ENCODE measurements at regions not wholly inside any gene's neighbourhood (a gene's known extent, or its start where the extent isn't known, plus 50 kb on each side); places are given as distances from the start of the nearest gene placed in this dataset.

DNA sequence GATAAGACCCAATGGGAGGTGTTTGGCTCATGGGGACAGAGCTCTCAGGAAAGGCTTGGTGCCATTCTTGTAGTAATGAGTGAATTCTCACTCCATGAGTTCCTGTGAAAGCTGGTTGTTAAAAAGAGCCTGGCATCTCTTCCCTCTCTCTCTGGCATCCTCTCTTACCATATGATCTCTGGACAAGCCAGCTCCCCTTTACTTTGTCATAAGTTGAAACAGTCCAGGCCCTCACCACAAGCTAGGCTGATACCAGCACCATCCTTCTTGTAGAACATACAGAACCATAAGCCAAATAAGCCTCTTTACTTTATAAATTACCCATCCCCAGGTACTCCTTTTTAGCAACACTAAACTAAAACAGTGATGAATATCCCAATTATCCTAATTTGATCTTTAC lies 166.9 kb upstream of the TMC3 start:
- Histone ChIP-seq H3K79me2 (ENCODE audit: control insufficient read depth, insufficient read depth, low read length) (no peaks in the 10 kb centered on the region), H4K20me1 (replicated peaks; ENCODE audit: control insufficient read depth, extremely low read depth, insufficient read depth, low read length) (no peaks in the 10 kb centered on the region), H3K36me3 (ENCODE audit: control insufficient read depth in 2 of 2, extremely low read depth in 1 of 2, insufficient read depth in 2 of 2, low read length in 2 of 2) (no peaks in the 10 kb centered on the region), H3K4me2 (ENCODE audit: insufficient read depth, low read length) (no peak overlapping the region), H3K9me3 (replicated peaks; ENCODE audit: control insufficient read depth, insufficient read depth, low read length) (no peaks in the 10 kb centered on the region), H3K9me1 (replicated peaks; ENCODE audit: control insufficient read depth, extremely low read depth, insufficient read depth, low read length) (no peaks in the 10 kb centered on the region), H3K9ac (replicated peaks; ENCODE audit: extremely low read depth, insufficient read depth, low read length) (no peak overlapping the region), H3K27me3 (ENCODE audit: control insufficient read depth in 2 of 2, insufficient read depth in 2 of 2, low read length in 2 of 2) (no peaks in the 10 kb centered on the region), H2AFZ (ENCODE audit: low read depth, low read length) (no peak overlapping the region), H3K4me3 (replicated peaks in 1 of 3; ENCODE audit: insufficient read depth in 1 of 3, low read depth in 1 of 3, low read length in 3 of 3) (no peak overlapping the region), H3K27ac (ENCODE audit: insufficient read depth, low read depth, low read length) (no peak overlapping the region), H3K4me1 (ENCODE audit: control insufficient read depth, extremely low read depth, insufficient read depth, low read length) (no peaks in the 10 kb centered on the region)
- dilution Hi-C loops (cut with MboI; ENCODE audit: extremely low pct_ligation_motif_present, low sequenced_read_pairs) = no loop called here
- BruUV-seq (replicated peaks) = no TSS peak
- intact Hi-C loops (cut with micrococcal nuclease) = no loop called here
- DNase-seq (ENCODE audit: low read depth, low spot score) (no peak), FAIRE-seq (no peak)
- TF ChIP-seq GATA2 (IDR thresholded peaks at IDR 0.05; ENCODE audit: insufficient read depth, insufficient read length, low read depth, low read length) = no peak
- TF ChIP-seq POLR2AphosphoS5 (IDR thresholded peaks at IDR 0.05; ENCODE audit: insufficient read depth, low read depth, low read length) = no peak
- POLR2A ChIA-PET = no interaction called here
- CTCF ChIA-PET = no interaction called here

DNA sequence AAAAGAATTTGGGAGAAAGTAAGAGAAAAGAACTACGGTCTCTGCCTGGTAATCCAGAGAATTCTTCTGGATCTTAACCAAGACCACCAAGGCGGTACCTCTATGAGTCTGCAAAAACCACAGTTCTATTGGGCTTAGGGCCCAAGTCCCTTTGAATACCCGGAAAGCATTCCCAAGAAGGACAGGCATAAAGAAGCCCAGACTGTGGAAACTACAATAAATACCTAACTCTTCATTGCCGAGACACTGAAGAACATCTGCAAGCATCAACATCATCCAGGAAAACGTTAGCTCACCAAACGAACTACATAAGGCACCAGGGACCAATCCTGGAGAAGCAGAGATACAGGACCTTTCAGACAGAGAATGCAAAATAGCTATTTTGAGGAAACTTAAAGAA lies 162.3 kb upstream of the TMC3 start:
- no peak overlapping the region for H2AFZ ChIP-seq (ENCODE audit: low read depth, low read length)
- no peaks in the 10 kb centered on the region for H4K20me1 ChIP-seq (replicated peaks; ENCODE audit: control insufficient read depth, extremely low read depth, insufficient read depth, low read length)
- BruUV-seq (replicated peaks) = no TSS peak
- no peak for FAIRE-seq
- H3K9ac ChIP-seq (replicated peaks; ENCODE audit: extremely low read depth, insufficient read depth, low read length) = no peak overlapping the region
- H3K9me3 ChIP-seq (replicated peaks; ENCODE audit: control insufficient read depth, insufficient read depth, low read length) = no peaks in the 10 kb centered on the region
- peaks cover 12% of the 10 kb centered on the region for H3K4me1 ChIP-seq (ENCODE audit: control insufficient read depth, extremely low read depth, insufficient read depth, low read length)
- H3K79me2 ChIP-seq (ENCODE audit: control insufficient read depth, insufficient read depth, low read length) = no peaks in the 10 kb centered on the region
- H3K4me2 ChIP-seq (ENCODE audit: insufficient read depth, low read length) = no peak overlapping the region
- DNase-seq (ENCODE audit: low read depth, low spot score) = no peak
- CTCF ChIA-PET = no interaction called here
- dilution Hi-C loops (cut with MboI; ENCODE audit: extremely low pct_ligation_motif_present, low sequenced_read_pairs) (no loop called here), intact Hi-C loops (cut with micrococcal nuclease) (no loop called here)
- H3K9me1 ChIP-seq (replicated peaks; ENCODE audit: control insufficient read depth, extremely low read depth, insufficient read depth, low read length) = peaks cover 3% of the 10 kb centered on the region
- TF ChIP-seq FOS (IDR thresholded peaks at IDR 0.05; ENCODE audit: borderline replicate concordance, insufficient read depth, low read length) (no peak), MYC (IDR thresholded peaks at IDR 0.05; ENCODE audit: low read depth, low read length) (no peak), GATA2 (IDR thresholded peaks at IDR 0.05; ENCODE audit: insufficient read depth, insufficient read length, low read depth, low read length) (no peak), POLR2AphosphoS5 (IDR thresholded peaks at IDR 0.05; ENCODE audit: insufficient read depth, low read depth, low read length) (no peak), EZH2 (IDR thresholded peaks at IDR 0.05; ENCODE audit: borderline replicate concordance, low read depth, low read length, severe bottlenecking) (no peak), POLR2A (IDR thresholded peaks at IDR 0.05; ENCODE audit: low read depth, low read length) (no peak), JUN (IDR thresholded peaks at IDR 0.05; ENCODE audit: borderline replicate concordance, insufficient read depth, insufficient read length, low read depth) (no peak)
- TF ChIP-seq, protein P1, sequence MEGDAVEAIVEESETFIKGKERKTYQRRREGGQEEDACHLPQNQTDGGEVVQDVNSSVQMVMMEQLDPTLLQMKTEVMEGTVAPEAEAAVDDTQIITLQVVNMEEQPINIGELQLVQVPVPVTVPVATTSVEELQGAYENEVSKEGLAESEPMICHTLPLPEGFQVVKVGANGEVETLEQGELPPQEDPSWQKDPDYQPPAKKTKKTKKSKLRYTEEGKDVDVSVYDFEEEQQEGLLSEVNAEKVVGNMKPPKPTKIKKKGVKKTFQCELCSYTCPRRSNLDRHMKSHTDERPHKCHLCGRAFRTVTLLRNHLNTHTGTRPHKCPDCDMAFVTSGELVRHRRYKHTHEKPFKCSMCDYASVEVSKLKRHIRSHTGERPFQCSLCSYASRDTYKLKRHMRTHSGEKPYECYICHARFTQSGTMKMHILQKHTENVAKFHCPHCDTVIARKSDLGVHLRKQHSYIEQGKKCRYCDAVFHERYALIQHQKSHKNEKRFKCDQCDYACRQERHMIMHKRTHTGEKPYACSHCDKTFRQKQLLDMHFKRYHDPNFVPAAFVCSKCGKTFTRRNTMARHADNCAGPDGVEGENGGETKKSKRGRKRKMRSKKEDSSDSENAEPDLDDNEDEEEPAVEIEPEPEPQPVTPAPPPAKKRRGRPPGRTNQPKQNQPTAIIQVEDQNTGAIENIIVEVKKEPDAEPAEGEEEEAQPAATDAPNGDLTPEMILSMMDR (IDR thresholded peaks at IDR 0.05; ENCODE audit: extremely low read depth in 1 of 2, insufficient read depth in 1 of 2, low read depth in 1 of 2, low read length in 2 of 2) = no peak
- TF ChIP-seq, protein P2, sequence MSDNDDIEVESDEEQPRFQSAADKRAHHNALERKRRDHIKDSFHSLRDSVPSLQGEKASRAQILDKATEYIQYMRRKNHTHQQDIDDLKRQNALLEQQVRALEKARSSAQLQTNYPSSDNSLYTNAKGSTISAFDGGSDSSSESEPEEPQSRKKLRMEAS (IDR thresholded peaks at IDR 0.05; ENCODE audit: insufficient read depth, insufficient read length) = no peak
- POLR2A ChIA-PET = no interaction called here
- H3K4me3 ChIP-seq (replicated peaks in 1 of 3; ENCODE audit: insufficient read depth in 1 of 3, low read depth in 1 of 3, low read length in 3 of 3) = no peak overlapping the region
- no peaks in the 10 kb centered on the region for H3K36me3 ChIP-seq (ENCODE audit: control insufficient read depth in 2 of 2, extremely low read depth in 1 of 2, insufficient read depth in 2 of 2, low read length in 2 of 2)
- no peaks in the 10 kb centered on the region for H3K27me3 ChIP-seq (ENCODE audit: control insufficient read depth in 2 of 2, insufficient read depth in 2 of 2, low read length in 2 of 2)
- no peak overlapping the region for H3K27ac ChIP-seq (ENCODE audit: insufficient read depth, low read depth, low read length)
